ENCODE measurements at regions not wholly inside any gene's neighbourhood (a gene's known extent, or its start where the extent isn't known, plus 50 kb on each side); places are given as distances from the start of the nearest gene placed in this dataset.

DNA sequence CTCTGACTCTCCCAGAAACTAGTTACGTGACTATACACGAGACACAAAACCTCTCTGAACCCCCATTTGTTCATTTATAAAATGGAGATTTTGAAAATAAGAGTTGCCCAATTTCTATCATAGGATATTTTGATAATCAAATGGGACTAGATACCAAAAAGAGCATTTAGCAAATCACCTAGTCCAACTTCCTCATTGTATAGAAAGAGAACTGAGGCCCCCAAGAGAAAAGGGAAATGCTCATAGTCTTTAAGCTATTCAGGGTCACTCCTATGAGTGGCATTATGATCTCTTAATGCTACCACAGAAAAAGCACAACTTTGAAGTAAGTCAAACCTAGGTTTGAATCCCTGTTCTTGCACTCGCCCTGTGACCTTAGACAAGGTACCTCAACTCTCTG, 62.7 kb downstream of the BMP15 start:
- TF ChIP-seq, protein P1, sequence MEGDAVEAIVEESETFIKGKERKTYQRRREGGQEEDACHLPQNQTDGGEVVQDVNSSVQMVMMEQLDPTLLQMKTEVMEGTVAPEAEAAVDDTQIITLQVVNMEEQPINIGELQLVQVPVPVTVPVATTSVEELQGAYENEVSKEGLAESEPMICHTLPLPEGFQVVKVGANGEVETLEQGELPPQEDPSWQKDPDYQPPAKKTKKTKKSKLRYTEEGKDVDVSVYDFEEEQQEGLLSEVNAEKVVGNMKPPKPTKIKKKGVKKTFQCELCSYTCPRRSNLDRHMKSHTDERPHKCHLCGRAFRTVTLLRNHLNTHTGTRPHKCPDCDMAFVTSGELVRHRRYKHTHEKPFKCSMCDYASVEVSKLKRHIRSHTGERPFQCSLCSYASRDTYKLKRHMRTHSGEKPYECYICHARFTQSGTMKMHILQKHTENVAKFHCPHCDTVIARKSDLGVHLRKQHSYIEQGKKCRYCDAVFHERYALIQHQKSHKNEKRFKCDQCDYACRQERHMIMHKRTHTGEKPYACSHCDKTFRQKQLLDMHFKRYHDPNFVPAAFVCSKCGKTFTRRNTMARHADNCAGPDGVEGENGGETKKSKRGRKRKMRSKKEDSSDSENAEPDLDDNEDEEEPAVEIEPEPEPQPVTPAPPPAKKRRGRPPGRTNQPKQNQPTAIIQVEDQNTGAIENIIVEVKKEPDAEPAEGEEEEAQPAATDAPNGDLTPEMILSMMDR (IDR thresholded peaks at IDR 0.05): no peak
- no peak for TF ChIP-seq POLR2A (IDR thresholded peaks at IDR 0.05)
